ENCODE measurements at regions not wholly inside any gene's neighbourhood (a gene's known extent, or its start where the extent isn't known, plus 50 kb on each side); places are given as distances from the start of the nearest gene placed in this dataset.

GRCh38 chr1:229088711-229089110 lies 182.2 kb upstream of the RAB4A start:
- no peaks in the 10 kb centered on the region for H3K27me3 ChIP-seq (ENCODE audit: control insufficient read depth in 2 of 2, insufficient read depth in 2 of 2, low read length in 2 of 2)
- H3K27ac ChIP-seq (ENCODE audit: low read depth in 1 of 2, low read length in 2 of 2), result no peak overlapping the region
- Mint-ChIP-seq H3K4me3 (no peak overlapping the region), H3K9me3 (peaks cover 0 to 7% (median 3%) of the 10 kb centered on the region in 7 donors), H3K27me3 (ENCODE audit: low read depth in 3 of 3) (no peaks in the 10 kb centered on the region), H3K27ac (peak overlapping the region in 2 of 7 donors; percentile 18 to 40), H3K4me1 (peaks cover 7% of the 10 kb centered on the region), H3K36me3 (peaks cover 0 to 2% of the 10 kb centered on the region in 2 donors)
- H4K20me1 ChIP-seq (ENCODE audit: insufficient read depth, low read length), result no peaks in the 10 kb centered on the region
- H3K4me1 ChIP-seq (ENCODE audit: control insufficient read depth in 1 of 2, insufficient read depth in 2 of 2, low read length in 2 of 2), result no peaks in the 10 kb centered on the region
- H3K4me3 ChIP-seq (replicated peaks in 1 of 3; ENCODE audit: low read depth in 2 of 3, low read length in 3 of 3), result no peak overlapping the region
- DNase-seq, result no peak
- intact Hi-C loops (cut with micrococcal nuclease), result no loop called here
- TF ChIP-seq CTCF (IDR thresholded peaks at IDR 0.05), result no peak
- 100% methylated on average over 1 of the region's 4 CpGs for WGBS (ENCODE audit: insufficient coverage)
- H3K9ac ChIP-seq (ENCODE audit: insufficient read depth, low read length, poor library complexity, severe bottlenecking), result no peak overlapping the region
- H2AFZ ChIP-seq (ENCODE audit: insufficient read depth, low read depth, low read length, poor library complexity, severe bottlenecking), result no peak overlapping the region
- H3K4me2 ChIP-seq (replicated peaks; ENCODE audit: extremely low read depth, low read length, poor library complexity, severe bottlenecking), result no peak overlapping the region
- H3K9me3 ChIP-seq (replicated peaks in 1 of 2; ENCODE audit: control insufficient read depth in 1 of 2, insufficient read depth in 1 of 2, low read length in 2 of 2), result peaks cover 2% of the 10 kb centered on the region in 2 donors
- no peaks in the 10 kb centered on the region for H3K36me3 ChIP-seq (replicated peaks in 1 of 2; ENCODE audit: control insufficient read depth in 1 of 2, insufficient read depth in 2 of 2, low read length in 2 of 2)
- H3K79me2 ChIP-seq (ENCODE audit: insufficient read depth, low read length), result no peaks in the 10 kb centered on the region

- Histone ChIP-seq H3K79me2 (ENCODE audit: insufficient read depth, low read length) (no peaks in the 10 kb centered on the region), H3K27ac (ENCODE audit: low read depth in 1 of 2, low read length in 2 of 2) (no peak overlapping the region), H3K4me2 (replicated peaks; ENCODE audit: extremely low read depth, low read length, poor library complexity, severe bottlenecking) (no peak overlapping the region), H3K9ac (ENCODE audit: insufficient read depth, low read length, poor library complexity, severe bottlenecking) (no peak overlapping the region), H4K20me1 (ENCODE audit: insufficient read depth, low read length) (no peaks in the 10 kb centered on the region), H3K27me3 (ENCODE audit: control insufficient read depth in 2 of 2, insufficient read depth in 2 of 2, low read length in 2 of 2) (no peaks in the 10 kb centered on the region), H3K4me3 (replicated peaks in 1 of 3; ENCODE audit: low read depth in 2 of 3, low read length in 3 of 3) (no peak overlapping the region), H3K36me3 (replicated peaks in 1 of 2; ENCODE audit: control insufficient read depth in 1 of 2, insufficient read depth in 2 of 2, low read length in 2 of 2) (no peaks in the 10 kb centered on the region), H2AFZ (ENCODE audit: insufficient read depth, low read depth, low read length, poor library complexity, severe bottlenecking) (no peak overlapping the region), H3K4me1 (ENCODE audit: control insufficient read depth in 1 of 2, insufficient read depth in 2 of 2, low read length in 2 of 2) (no peaks in the 10 kb centered on the region), H3K9me3 (replicated peaks in 1 of 2; ENCODE audit: control insufficient read depth in 1 of 2, insufficient read depth in 1 of 2, low read length in 2 of 2) (no peaks in the 10 kb centered on the region)
- no peak for TF ChIP-seq CTCF (IDR thresholded peaks at IDR 0.05)
- H3K27ac Mint-ChIP-seq, result no peak overlapping the region
- no peaks in the 10 kb centered on the region for H3K36me3 Mint-ChIP-seq
- DNase-seq, result no peak
- 96% methylated on average over 3 of the region's 4 CpGs for whole genome bisulfite sequencing (ENCODE audit: insufficient coverage)
- no peak overlapping the region for H3K4me3 Mint-ChIP-seq
- H3K27me3 Mint-ChIP-seq (ENCODE audit: low read depth in 3 of 3), result no peaks in the 10 kb centered on the region
- intact Hi-C loops (cut with micrococcal nuclease), result no loop called here
- H3K4me1 Mint-ChIP-seq, result peaks cover 7% of the 10 kb centered on the region
- H3K9me3 Mint-ChIP-seq, result peaks cover 0 to 3% (median 0%) of the 10 kb centered on the region in 7 donors
Observed at GRCh38 chr1:229089586-229090208, 181.2 kb upstream of the RAB4A start.

Measured in CD14-positive monocyte (primary cell).